HFF-Myc (cell line): ENCODE measurements at regions not wholly inside any gene's neighbourhood (a gene's known extent, or its start where the extent isn't known, plus 50 kb on each side); places are given as distances from the start of the nearest gene placed in this dataset.
A peak's percentile ranks its signal among the peaks of the same experiment; 100 is the strongest.

ENCODE experiments used
- DNase-seq: peaks from one replicate; pipeline ENCODE4 v3.0.0-alpha.2; 2011; ENCODE audit warnings: low read depth; ENCODE audit errors: extremely low read depth
- H3K4me3 ChIP-seq: replicated peaks from 2 replicates; pipeline ENCODE4 v1.5.1; 2011; ENCODE audit warnings: low read depth, mild to moderate bottlenecking, control low read depth, low read length
- CTCF ChIP-seq: IDR thresholded peaks from 2 replicates; pipeline ENCODE4 v1.5.1; 2012; ENCODE audit warnings: mild to moderate bottlenecking, low read depth, low read length, control low read depth; ENCODE audit errors: missing control alignments

- TF ChIP-seq CTCF: no peak
- DNase-seq: no peak
- H3K4me3 ChIP-seq: no peak overlapping the region
Measured at GRCh38 chr13:64429691-64430090, 2800.4 kb downstream of the PCDH9 start.

GRCh38 chr13:64428196-64428595 lies 2801.9 kb downstream of the PCDH9 start:
- DNase-seq: peak; percentile 9
- TF ChIP-seq CTCF: no peak
- no peak overlapping the region for H3K4me3 ChIP-seq

GRCh38 chr13:64423467-64423866 lies 2806.7 kb downstream of the PCDH9 start:
- DNase-seq: no peak
- no peak overlapping the region for H3K4me3 ChIP-seq
- TF ChIP-seq CTCF: no peak

GRCh38 chr13:64420181-64420580 lies 2810.0 kb downstream of the PCDH9 start:
- H3K4me3 ChIP-seq: no peak overlapping the region
- TF ChIP-seq CTCF: no peak
- DNase-seq: no peak

GRCh38 chr13:64417581-64417980 lies 2812.6 kb downstream of the PCDH9 start:
- H3K4me3 ChIP-seq: no peak overlapping the region
- TF ChIP-seq CTCF: no peak
- no peak for DNase-seq

GRCh38 chr13:64414381-64414780 lies 2815.8 kb downstream of the PCDH9 start:
- no peak for TF ChIP-seq CTCF

DNA sequence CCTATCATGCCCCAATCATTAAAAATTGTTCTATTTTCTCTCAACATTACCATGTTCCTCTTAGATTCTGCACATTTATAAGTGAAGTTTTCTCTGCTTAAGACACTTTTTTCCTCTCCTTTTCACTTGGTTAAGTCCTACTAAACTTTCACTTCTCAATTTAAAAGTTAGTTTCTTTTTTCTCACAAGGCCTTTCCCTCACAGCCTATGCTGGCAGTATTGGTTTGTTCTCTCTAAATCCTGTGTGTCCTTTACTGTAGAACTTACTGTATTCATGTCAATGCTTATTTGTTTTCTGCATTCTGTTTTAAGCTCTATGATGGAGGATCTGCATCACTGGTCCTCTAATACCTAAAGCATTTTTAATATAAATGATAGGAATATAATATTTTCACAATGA lies 2816.6 kb downstream of the PCDH9 start:
- no peak for TF ChIP-seq CTCF
- no peak for DNase-seq
- no peak overlapping the region for H3K4me3 ChIP-seq

More at GRCh38 chr13:64414381-64414780, 2815.8 kb downstream of the PCDH9 start:
- no peak overlapping the region for H3K4me3 ChIP-seq
- no peak for DNase-seq
